PFSK-1 (cell line): ENCODE measurements at regions not wholly inside any gene's neighbourhood (a gene's known extent, or its start where the extent isn't known, plus 50 kb on each side); places are given as distances from the start of the nearest gene placed in this dataset.

ENCODE experiments used
- POLR2AphosphoS5 ChIP-seq: IDR thresholded peaks from 2 replicates; pipeline ENCODE4 v1.6.1; 2012; ENCODE audit warnings: low read depth, mild to moderate bottlenecking, control low read depth, low read length, moderate library complexity
- REST ChIP-seq, 2 experiments: IDR thresholded peaks; 2 replicates each; pipeline versions ENCODE4 v1.6.1 to v1.8.0; 2011 to 2012; ENCODE audit warnings: low read depth in 2 of 2, low read length in 2 of 2, control low read depth in 1 of 2, inconsistent platforms in 1 of 2, mild to moderate bottlenecking in 1 of 2, moderate library complexity in 1 of 2; ENCODE audit not compliant: insufficient read depth in 1 of 2
- TAF1 ChIP-seq: IDR thresholded peaks from 2 replicates; pipeline ENCODE4 v1.6.1; 2012; ENCODE audit warnings: low read length, control low read depth, borderline replicate concordance; ENCODE audit not compliant: insufficient read depth

- TF ChIP-seq TAF1 (no peak), REST (IDR thresholded peaks at IDR 0.05; ENCODE audit: insufficient read depth in 1 of 2, low read depth in 2 of 2, low read length in 2 of 2) (no peak), POLR2AphosphoS5 (no peak)
These were observed 384.6 kb upstream of the ADARB2 start for GRCh38 chr10:2121929-2122328.
